DOHH2 (cell line): ENCODE measurements at regions not wholly inside any gene's neighbourhood (a gene's known extent, or its start where the extent isn't known, plus 50 kb on each side); places are given as distances from the start of the nearest gene placed in this dataset.
"Not testable (repeated sequence)": the region's sequence is repeated elsewhere in the genome, so short reads cannot be mapped to it uniquely, and the experiment has no call there.

ENCODE experiments used
- H3F3A ChIP-seq: fragments of 200-600 bp; sonication (generic), shearing (Covaris generic); 2 replicates; pipeline ENCODE4 v1.6.0; 2016; ENCODE audit warnings: antibody characterized with exemption, mild to moderate bottlenecking; ENCODE audit not compliant: control insufficient read depth, insufficient read depth
- H3K27ac ChIP-seq: fragments of 200-600 bp; sonication (generic); 2 replicates; pipeline ENCODE4 v1.5.1; 2014; ENCODE audit warnings: low read depth, mild to moderate bottlenecking, low read length, moderate library complexity
- H3K27me3 ChIP-seq: fragments of 200-600 bp; sonication (generic); 2 replicates; pipeline ENCODE4 v1.6.1; 2014; ENCODE audit warnings: mild to moderate bottlenecking, low read length, mixed read lengths; ENCODE audit not compliant: control insufficient read depth
- H3K36me3 ChIP-seq: fragments of 200-600 bp; sonication (generic); 2 replicates; pipeline ENCODE4 v1.6.1; 2014; ENCODE audit warnings: mild to moderate bottlenecking, low read length, moderate library complexity, mixed read lengths; ENCODE audit not compliant: control insufficient read depth
- H3K4me1 ChIP-seq: fragments of 200-600 bp; sonication (generic); 2 replicates; pipeline ENCODE4 v1.6.1; 2014; ENCODE audit warnings: mild to moderate bottlenecking, low read length, mixed read lengths; ENCODE audit not compliant: control insufficient read depth
- H3K4me2 ChIP-seq: fragments of 200-600 bp; sonication (generic); 2 replicates; pipeline ENCODE4 v1.6.0; 2014; ENCODE audit warnings: mild to moderate bottlenecking, low read length, moderate library complexity
- H3K4me3 ChIP-seq: fragments of 200-600 bp; sonication (generic); 2 replicates; pipeline ENCODE4 v1.5.1; 2014; ENCODE audit warnings: mild to moderate bottlenecking, low read length, mixed read lengths
- H3K79me2 ChIP-seq: fragments of 200-600 bp; sonication (generic); 2 replicates; pipeline ENCODE4 v1.6.1; 2014; ENCODE audit warnings: mild to moderate bottlenecking, low read length, mixed read lengths; ENCODE audit not compliant: control insufficient read depth
- H3K9me2 ChIP-seq: fragments of 200-600 bp; sonication (generic); replicated peaks from 2 replicates; pipeline ENCODE4 v1.6.1; 2014; ENCODE audit warnings: mild to moderate bottlenecking, low read length, mixed read lengths; ENCODE audit not compliant: control insufficient read depth
- H3K9me3 ChIP-seq: fragments of 200-600 bp; sonication (generic); 2 replicates; pipeline ENCODE4 v1.6.1; 2014; ENCODE audit warnings: antibody characterized with exemption, low read length, mixed read lengths; ENCODE audit not compliant: control insufficient read depth, insufficient read depth
- H4K20me1 ChIP-seq: fragments of 200-600 bp; sonication (generic); 2 replicates; pipeline ENCODE4 v1.6.0; 2014; ENCODE audit warnings: low read depth, mild to moderate bottlenecking, antibody characterized with exemption, low read length, moderate library complexity; ENCODE audit not compliant: control insufficient read depth, insufficient read depth
- EZH2phosphoT487 ChIP-seq: fragments of 200-600 bp; sonication (generic); IDR thresholded peaks from 2 replicates; pipeline ENCODE4 v1.6.1; 2017; ENCODE audit warnings: borderline replicate concordance, mild to moderate bottlenecking, antibody characterized with exemption, low read length, moderate library complexity, mixed read lengths
- TF ChIP-seq, protein P1 (sequence below): fragments of 200-600 bp; sonication (generic); IDR thresholded peaks from one replicate; pipeline ENCODE4 v1.5.1; 2014; ENCODE audit warnings: antibody characterized with exemption, mild to moderate bottlenecking, low read depth, low read length; ENCODE audit not compliant: poor library complexity, severe bottlenecking

DNA sequence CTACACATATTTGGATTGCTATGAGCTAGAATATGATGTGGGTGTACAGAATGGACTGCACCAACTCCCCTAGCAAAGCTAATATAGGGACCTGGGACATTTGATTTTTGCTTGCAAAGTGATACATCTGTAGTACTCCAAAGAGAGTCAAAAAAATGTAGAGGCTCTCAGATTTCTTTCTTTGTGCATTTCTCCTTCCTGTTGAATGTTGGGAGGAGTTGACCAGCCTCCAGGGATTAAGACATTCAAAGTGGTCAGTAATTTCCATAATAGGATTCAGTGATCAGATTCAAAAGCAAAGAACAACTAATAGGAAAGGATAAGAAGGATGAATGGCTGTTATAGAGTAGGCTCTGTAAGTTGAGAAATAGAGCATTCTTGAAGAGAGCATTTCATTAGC lies 934.9 kb downstream of the KCNJ2 start:
- Histone ChIP-seq H3K4me1 (no peaks in the 10 kb centered on the region), H3K4me2 (no peak overlapping the region), H3K9me3 (peaks cover 3% of the 10 kb centered on the region; the same call in 1 of the 2 replicates), H3K79me2 (no peaks in the 10 kb centered on the region), H3K4me3 (no peak overlapping the region), H3K27me3 (no peaks in the 10 kb centered on the region), H3F3A (no peaks in the 10 kb centered on the region), H4K20me1 (no peaks in the 10 kb centered on the region), H3K27ac (no peak overlapping the region), H3K36me3 (no peaks in the 10 kb centered on the region), H3K9me2 (no peaks in the 10 kb centered on the region)
- TF ChIP-seq, protein P1, sequence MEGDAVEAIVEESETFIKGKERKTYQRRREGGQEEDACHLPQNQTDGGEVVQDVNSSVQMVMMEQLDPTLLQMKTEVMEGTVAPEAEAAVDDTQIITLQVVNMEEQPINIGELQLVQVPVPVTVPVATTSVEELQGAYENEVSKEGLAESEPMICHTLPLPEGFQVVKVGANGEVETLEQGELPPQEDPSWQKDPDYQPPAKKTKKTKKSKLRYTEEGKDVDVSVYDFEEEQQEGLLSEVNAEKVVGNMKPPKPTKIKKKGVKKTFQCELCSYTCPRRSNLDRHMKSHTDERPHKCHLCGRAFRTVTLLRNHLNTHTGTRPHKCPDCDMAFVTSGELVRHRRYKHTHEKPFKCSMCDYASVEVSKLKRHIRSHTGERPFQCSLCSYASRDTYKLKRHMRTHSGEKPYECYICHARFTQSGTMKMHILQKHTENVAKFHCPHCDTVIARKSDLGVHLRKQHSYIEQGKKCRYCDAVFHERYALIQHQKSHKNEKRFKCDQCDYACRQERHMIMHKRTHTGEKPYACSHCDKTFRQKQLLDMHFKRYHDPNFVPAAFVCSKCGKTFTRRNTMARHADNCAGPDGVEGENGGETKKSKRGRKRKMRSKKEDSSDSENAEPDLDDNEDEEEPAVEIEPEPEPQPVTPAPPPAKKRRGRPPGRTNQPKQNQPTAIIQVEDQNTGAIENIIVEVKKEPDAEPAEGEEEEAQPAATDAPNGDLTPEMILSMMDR, result no peak
- TF ChIP-seq EZH2phosphoT487, result no peak

DNA sequence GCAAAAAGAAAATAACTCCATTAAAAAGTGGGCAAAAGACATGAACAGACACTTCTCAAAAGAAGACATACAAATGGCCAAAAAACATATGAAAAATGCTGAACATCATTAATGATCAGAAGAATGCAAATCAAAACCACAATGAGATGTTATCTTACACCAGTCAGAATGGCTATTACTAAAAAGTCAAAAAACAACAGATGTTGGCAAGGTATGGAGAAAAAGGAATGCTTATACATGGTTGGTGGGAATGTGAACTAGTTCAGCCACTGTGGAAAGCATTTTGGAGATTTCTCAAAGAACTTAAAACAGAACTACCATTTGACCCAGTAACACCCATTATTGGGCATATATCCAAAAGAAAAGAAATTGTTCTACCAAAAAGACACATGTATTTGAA lies 936.7 kb downstream of the KCNJ2 start:
- not testable (repeated sequence) for H3K4me2 ChIP-seq, H3K27me3 ChIP-seq, H3K36me3 ChIP-seq, H3K9me2 ChIP-seq, H3K4me3 ChIP-seq, H3K4me1 ChIP-seq, H3K27ac ChIP-seq, H4K20me1 ChIP-seq, H3K79me2 ChIP-seq, H3K9me3 ChIP-seq, H3F3A ChIP-seq

DNA sequence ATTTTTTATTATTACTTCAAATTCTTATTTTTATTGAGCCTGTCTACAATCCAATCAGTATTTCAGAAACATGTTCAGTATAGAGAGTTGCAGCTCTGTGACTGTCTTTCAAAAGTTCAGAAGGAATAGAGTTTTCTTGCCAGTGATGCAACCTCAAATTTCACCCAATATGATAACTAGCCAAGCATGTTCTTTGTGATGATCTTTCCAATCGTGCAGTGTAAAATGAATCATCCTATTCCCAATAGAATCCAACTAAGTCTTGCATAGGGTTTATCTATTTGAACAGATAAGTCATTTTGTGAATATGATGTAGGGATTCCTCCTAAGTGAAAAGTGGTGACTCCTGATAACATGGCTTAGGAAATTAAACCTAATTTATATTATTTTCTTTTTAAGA lies 937.8 kb downstream of the KCNJ2 start:
- no peaks in the 10 kb centered on the region for H3K36me3 ChIP-seq
- no peak overlapping the region for H3K27ac ChIP-seq
- H3K27me3 ChIP-seq, result no peaks in the 10 kb centered on the region
- no peak overlapping the region for H3K4me3 ChIP-seq
- no peaks in the 10 kb centered on the region for H3K79me2 ChIP-seq
- TF ChIP-seq EZH2phosphoT487, result no peak
- TF ChIP-seq, protein P1, result no peak
- H4K20me1 ChIP-seq, result no peaks in the 10 kb centered on the region
- no peaks in the 10 kb centered on the region for H3K4me1 ChIP-seq
- no peaks in the 10 kb centered on the region for H3F3A ChIP-seq
- H3K4me2 ChIP-seq, result no peak overlapping the region
- H3K9me2 ChIP-seq, result no peaks in the 10 kb centered on the region
- no peaks in the 10 kb centered on the region for H3K9me3 ChIP-seq

DNA sequence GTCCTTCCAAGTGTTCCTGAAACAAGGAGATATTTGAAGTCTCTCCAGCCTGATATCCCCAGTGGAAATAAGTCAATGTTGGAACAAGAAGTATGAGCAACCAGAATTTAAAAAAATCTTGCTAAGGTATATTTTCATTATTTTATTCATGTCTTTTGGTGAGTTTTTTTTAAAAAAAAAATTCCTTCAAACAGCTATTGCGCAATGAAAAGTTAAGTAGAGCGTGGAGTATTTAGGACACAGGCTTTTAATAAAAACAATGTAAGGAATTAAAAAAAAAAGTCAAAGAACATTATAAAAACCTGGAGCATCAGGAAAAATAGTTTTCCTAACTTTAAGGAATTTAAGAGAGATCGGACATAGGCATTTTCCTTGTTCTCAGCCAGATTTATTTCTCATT lies 940.4 kb downstream of the KCNJ2 start:
- Histone ChIP-seq H3K9me3 (no peaks in the 10 kb centered on the region), H4K20me1 (no peaks in the 10 kb centered on the region), H3K4me3 (no peak overlapping the region), H3K79me2 (no peaks in the 10 kb centered on the region), H3K9me2 (no peaks in the 10 kb centered on the region), H3K4me1 (no peaks in the 10 kb centered on the region), H3K27me3 (no peaks in the 10 kb centered on the region), H3K36me3 (no peaks in the 10 kb centered on the region), H3F3A (no peaks in the 10 kb centered on the region), H3K27ac (no peak overlapping the region), H3K4me2 (no peak overlapping the region)
- TF ChIP-seq, protein P1, result no peak
- TF ChIP-seq EZH2phosphoT487, result no peak
